ENCODE measurements at regions not wholly inside any gene's neighbourhood (a gene's known extent, or its start where the extent isn't known, plus 50 kb on each side); places are given as distances from the start of the nearest gene placed in this dataset.
"Not testable (repeated sequence)": the region's sequence is repeated elsewhere in the genome, so short reads cannot be mapped to it uniquely, and the experiment has no call there.

DNA sequence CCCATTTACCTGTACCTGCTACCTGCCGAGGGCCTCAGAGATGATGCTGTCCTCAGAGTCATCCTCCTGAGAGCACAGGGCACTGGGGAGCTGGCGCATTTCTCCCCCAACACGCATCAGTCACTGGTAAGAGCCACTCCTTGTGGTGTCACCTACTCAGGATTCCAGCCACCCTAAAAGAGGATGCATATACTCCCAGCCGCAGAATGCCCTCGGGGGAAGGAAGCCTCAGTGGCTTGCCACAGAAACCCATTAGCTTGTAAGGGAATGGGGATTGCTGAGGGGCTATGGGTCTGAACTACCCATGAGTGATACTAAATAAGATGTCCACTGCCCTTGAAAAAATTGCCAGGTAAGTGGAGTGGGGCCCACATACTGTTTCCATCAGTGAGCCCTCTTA, 279.2 kb downstream of the WDR11 start:
- DNase-seq (ENCODE audit: low read depth in 4 of 4, low spot score in 2 of 4), result no peak

DNA sequence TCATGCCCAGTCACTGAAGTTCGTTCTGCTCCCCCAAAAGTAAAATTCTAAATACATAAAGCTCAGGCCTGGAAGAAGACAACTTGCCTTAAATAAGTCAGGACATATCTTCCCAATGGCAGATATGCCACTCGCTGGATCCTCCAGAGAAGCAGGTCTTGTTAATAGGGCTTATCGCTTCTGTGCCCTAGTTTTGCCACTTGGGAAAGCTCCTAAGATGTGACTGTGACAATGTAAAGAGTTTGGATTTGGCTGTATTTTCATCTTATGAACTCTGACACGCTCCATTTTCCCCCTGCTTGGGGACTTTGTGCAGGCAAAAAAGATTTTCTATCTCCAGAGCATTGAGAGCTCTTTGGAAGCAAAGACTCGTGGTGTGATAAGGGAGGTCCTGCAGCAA, 279.9 kb downstream of the WDR11 start:
- DNase-seq (ENCODE audit: low read depth in 4 of 4, low spot score in 2 of 4), result no peak

DNA sequence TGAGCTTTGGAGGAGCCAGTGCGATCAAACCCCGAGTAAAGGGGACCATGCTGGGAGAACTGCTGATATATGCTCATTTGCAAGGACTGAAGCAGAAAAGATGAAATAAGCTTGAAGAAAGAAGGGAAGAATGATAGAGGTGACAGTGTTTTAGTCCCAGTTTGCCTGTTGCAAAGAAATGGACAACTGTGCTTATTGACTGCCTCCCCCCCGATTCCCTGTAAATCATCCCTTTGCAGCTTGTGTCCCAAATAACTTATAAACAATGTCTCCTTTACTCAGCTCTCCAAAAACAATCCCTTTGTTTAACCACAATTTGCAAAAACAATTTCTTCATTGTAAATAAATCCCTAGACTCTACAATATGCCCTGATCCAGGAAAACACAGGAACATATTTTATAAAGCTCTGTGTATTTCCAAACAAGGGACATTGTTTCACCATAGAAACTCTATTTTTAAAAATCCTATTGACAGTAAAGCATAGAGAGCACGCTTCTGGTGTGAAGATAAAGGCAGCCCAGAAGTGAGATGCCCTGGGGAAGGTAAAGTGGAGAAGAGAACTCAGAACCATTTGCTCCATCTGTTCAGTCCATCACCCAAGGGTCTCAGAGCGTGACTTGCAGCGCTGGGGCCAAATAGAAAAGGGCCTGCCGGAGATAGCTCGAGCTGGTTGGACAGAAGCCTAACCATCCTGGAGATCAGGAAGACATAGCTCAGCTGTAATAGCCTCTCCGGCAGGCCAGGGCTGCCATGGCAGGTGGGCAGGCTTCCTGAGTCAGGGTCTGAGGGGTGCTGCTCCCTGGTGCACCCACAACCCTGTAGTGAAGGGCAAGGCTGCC, 280.5 kb downstream of the WDR11 start:
- no peak for DNase-seq (ENCODE audit: low read depth in 4 of 4, low spot score in 2 of 4)

DNA sequence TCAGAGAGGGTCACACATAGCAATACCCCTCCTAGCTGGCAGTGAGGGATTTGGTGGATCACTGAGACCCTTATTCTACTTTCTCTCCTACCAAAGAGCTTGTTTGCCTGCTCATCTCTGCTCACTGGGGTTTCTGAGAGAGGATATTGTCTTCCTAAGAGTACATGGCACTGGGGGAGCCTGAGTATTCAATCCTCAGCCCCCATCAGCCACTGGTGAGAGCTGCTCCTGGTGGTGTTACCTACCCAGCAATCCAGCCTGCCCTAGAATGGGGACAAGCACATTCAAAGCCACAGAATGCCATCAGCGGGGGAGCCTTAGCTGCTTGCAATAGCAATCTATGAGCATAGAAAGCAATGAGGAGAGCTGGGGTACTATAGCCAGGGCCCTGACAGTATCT, 281.1 kb downstream of the WDR11 start:
- no peak for DNase-seq (ENCODE audit: low read depth in 4 of 4, low spot score in 2 of 4)

DNA sequence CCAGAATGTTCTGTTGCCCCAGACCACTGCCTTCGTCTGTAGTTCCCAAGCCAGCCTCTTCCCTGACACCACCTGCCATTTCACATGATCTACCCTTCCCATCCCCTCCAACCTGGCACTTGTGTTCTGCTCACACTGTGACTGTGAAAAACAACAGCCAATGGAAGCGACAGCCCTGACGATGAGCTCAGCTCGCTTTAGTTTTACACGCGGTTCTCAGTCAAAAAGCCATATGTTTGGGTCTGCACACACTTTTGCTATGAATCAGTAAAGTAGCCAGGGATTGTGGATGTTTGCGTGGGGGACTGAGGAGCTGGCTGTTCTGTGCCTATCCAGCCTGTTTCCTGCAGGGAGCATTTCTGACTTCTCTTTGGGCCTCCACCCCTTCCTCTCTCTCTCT, 282.7 kb downstream of the WDR11 start:
- no peak for DNase-seq (ENCODE audit: low read depth in 4 of 4, low spot score in 2 of 4)

DNA sequence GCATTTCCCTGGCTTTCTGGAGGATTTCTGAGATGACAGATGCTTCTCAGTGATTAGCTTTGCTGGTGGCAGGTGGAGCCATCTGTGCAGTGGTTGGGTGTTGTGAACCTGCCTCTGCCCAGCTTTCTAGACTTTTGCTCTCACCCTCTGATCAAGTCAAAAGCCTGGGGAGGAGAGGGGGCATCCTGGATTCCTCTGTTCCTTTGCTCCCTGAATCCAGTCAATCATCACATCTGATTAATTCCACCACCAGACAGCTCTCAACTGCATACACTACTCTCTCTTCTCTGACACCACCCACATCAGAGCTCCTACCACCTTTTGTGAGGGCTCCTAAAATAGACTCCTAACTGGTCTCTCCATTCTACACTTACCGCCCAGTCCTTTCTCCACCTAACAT, 283.5 kb downstream of the WDR11 start:
- no peak for DNase-seq (ENCODE audit: low read depth in 4 of 4, low spot score in 2 of 4)

DNA sequence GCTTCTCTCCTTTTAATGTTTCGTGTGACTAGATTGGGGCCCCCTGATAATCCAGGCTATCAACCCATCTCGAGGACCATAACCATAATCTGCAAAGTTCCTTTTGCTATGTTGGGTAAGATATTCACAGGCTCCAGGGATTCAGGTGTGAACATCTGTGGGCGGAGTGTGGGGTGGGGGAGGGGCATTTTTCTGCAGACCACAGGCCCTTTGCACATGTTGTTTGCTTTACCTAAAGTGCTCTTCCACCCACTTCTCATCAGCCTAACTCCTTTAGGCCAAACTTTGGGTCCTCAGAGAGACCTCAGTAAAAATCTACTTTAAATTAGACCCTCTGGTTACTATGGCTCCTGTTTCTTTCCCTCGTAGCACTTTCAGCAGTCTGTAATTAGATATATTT, 284.4 kb downstream of the WDR11 start:
- no peak for DNase-seq (ENCODE audit: low read depth in 4 of 4, low spot score in 2 of 4)

DNA sequence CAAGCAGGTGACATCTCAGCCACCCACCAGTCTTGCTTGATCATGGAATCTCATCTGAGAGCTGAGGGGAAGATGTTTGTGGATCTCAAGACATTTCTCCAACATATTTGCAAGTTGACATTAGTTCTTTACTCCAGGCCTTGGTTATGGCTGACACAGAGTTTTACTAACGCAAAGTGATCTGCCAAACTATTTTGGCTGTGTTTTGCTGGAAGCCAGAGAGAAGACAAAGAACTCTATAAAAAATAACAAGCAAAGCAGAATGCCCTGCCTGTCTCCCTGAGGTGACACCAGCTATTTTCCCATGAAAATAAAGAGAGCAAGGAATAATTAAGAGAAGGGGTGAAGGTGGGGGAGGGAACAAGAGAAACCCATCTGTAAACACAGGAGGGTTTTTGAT, 286.4 kb downstream of the WDR11 start:
- DNase-seq (ENCODE audit: low read depth in 4 of 4, low spot score in 2 of 4), result no peak

DNA sequence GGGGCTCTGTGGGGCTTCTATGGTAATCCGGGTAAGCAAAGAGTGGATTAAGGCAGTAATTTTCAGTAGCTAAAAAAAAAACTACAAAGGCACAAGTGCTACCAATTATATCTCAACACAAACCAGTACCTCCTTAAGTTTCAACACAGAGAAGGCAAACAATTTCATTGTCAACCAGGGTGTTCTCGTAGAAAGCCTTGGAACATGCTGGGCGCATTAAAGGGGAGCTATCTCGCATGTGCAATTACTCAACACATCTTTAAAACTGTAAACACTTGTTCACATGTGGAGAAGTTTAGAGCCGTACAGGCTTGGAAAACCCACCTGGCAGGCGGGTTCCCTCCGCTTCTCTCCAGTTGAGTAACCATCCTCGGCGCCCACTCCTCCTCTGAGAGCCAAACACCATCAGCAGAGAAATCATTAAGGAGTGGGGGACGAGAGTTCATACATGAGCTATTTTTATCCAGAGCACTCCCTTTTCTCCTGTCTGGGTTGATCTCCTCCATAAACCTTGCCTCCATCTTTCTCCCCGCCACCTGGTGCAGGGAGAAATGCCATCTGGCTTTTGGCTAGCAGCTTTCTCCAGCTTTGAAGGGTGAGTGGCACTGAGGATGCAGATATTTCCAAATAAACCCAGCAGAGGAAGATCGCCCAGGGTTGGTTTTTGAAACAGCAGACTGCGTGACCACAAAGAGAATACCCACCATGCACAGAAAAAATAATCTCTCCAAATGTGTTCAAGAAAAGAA, 287.1 kb downstream of the WDR11 start:
- DNase-seq (ENCODE audit: low read depth in 4 of 4, low spot score in 2 of 4), result no peak

DNA sequence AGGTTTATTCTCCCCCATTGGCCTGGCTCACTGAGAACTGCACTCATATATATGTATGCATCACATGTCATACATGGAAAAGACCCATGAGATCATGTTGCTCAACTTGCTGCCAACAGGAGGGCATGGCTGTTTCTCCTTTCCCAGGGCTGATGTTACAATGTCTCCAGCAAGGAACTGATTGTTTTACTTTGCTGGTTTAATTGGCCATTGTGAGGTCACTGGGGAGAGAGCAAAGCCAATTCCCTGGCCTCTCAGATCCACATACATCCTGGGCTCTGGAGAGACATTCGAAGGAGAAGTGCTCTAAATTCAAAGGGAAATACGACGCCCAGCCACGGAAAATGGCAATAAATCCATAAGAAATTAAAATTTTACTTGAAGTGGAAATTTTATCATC, 287.8 kb downstream of the WDR11 start:
- DNase-seq (ENCODE audit: low read depth in 4 of 4, low spot score in 2 of 4), result no peak

DNA sequence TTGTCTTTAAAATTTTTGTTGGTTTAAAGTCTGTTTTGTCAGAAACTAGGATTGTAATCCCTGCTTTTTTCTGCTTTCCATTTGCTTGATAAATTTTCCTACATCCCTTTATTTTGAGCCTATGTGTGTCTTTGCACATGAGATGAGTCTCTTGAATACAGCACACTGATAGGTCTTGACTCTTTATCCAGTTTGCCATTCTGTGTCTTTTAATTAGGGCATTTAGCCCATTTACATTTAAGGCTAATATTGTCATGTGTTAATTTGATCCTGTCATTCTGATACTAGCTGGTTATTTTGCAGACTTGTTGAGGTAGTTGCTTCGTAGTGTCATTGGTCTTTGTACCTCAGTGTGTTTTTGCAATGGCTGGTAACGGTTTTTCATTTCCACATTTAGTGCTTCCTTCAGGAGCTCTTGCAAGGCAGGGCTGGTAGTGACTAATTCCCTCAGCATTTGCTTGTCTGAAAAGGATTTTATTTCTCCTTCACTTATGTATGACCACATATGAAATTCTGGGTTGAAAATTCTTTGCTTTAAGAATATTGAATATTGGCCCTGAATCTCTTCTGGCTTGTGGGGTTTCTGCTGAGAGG, 294.7 kb downstream of the WDR11 start:
- not testable (repeated sequence) for DNase-seq (ENCODE audit: low read depth in 4 of 4, low spot score in 2 of 4)

DNA sequence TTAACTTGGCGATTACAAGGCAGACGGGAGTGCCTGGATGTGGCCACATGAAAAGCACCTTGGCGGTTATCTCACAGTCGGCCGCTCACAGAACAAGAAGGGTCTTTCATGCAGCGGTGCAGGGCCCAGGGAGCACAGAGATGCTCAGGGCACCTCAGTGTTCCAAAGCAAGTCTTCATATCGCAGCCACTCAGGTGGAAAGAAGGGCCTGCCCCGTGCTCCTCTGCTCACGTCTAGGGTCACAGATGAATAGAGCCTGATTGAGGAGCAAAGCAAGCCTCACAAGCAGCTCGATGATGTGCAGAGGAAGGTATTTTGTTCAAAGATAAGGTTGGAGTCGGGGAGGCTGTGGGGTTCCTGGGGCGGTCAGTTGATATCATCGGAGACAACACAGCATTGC, 297.8 kb downstream of the WDR11 start:
- no peak for DNase-seq (ENCODE audit: low read depth in 4 of 4, low spot score in 2 of 4)

DNA sequence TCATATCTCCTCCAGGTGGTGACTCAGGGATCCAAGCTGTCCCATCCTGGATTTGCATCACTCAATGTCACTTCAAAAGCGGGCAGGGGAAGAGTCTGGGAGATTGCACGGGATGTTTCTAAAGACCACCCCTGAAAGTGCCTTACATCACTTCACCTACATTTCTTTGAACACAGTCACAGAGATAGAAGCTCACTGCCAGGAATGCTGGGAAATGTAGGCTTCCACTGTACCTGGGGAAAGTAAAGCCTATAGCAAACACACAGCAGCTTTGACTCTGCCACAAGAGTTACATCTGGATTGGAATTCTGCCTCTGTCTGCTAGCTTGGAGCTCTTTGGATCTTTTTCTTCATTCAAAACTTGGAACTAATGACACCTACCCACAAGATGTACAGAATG, 300.9 kb downstream of the WDR11 start:
- no peak for DNase-seq (ENCODE audit: low read depth in 4 of 4, low spot score in 2 of 4)

DNA sequence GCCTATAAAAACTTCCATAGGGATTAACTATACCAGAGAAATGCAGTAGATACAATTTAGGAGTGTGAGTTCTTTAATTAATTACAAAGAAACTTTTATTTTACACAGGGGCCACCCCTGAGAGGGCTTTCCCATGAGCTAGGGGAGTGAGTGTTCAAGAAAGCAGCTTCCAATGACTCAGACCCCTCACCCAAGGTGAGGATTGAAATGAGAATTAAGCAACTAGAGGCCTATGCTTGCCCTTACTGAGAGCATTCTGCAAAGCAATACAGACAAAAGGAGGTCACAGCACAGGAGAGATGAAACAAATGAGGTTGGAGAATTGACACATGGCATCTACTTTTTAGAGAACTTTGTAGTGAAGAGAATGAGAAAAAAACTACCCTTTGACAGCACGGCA, 301.8 kb downstream of the WDR11 start:
- no peak for DNase-seq (ENCODE audit: low read depth in 4 of 4, low spot score in 2 of 4)

DNA sequence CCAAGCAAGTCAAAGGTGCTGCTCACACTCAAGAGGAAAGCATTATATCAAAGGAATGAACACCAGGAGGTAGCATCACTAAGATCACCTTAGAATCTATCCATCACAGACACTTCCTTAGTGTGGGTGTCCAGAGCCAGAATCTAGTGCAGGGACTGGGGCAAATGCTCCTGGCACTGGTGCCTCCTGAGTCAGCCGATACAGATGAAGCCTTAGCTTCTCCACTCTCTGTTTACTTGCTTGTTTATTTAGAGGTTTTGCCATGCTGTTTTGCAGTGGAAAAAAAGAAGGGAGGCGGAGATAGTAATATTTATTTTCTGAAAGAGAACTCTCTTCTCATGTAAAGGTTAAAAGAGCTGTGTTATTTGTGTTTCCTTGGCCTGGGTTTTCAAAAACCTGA, 303.1 kb downstream of the WDR11 start:
- no peak for DNase-seq (ENCODE audit: low read depth in 4 of 4, low spot score in 2 of 4)

DNA sequence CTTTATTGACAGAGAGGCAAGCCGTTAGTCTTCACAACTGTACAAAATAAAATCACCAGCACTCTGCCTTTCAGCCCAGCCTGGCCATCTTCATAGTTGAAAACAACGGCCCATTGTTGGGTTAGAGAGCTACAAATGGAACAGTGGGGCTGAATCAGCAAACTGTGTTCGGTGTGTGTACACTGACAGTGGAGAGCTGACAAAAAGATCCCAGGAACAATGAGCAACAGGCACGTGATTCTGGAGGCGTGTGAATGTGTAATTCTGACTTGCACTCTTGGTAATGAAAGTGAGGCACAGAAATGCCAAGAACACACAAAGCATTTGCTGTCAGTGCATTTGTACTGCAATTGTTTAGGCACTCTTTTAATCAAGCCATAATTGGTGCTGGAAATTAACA, 303.7 kb downstream of the WDR11 start:
- no peak for DNase-seq (ENCODE audit: low read depth in 4 of 4, low spot score in 2 of 4)

DNA sequence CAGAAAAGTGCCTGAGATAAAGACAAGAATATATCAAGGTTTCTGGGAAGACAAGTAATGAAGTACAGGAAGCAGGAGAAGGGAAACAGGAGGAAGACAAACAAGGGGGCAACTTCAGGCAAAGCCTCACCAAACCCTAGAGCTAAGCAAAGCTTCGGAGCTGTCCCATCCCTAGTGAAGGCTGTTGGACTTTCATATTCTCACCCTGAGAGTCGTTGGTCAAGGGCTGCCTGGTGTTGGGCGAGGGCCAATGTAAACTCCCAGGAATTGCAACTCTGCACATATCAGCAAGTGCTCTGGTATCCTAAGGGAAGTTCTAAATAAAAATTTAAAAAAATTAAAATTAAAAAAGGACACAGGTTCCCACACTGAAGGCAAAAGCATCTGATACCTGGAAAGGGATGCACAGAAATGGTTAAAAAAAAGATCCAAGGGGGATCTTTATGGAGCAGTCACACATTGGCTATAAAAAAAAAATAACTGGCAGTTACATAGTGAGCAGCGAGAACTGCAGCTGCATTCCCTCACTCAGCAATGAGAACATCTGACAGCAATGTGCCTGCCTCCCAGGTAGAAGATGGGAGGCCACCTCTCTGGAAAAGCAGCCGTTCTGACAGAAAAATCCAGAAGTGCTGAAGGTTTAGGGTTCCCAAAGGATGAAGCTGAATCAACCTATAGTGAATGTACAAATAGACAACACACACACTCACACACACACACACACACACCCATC, 304.7 kb downstream of the WDR11 start:
- DNase-seq (ENCODE audit: low read depth in 4 of 4, low spot score in 2 of 4), result no peak

DNA sequence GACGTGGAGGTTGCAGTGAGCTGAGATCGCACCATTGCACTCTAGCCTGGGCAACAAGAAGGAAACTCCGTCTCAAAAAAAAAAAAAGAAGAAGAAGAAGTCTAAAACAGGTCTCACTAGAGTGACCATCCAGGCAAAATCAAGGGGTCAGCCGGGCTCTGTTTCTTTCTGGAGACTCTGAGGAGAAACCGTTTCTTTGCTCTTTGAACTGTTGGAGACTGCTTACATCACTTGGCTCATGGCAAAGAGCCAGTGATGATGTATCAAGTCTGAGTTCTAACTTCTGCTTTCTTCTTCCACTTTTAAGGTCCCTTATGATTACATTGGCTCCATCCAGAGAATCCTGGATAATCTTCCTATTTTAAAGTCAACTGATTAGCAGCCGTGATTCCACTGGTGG, 306.8 kb downstream of the WDR11 start:
- DNase-seq (ENCODE audit: low read depth in 4 of 4, low spot score in 2 of 4), result no peak

DNA sequence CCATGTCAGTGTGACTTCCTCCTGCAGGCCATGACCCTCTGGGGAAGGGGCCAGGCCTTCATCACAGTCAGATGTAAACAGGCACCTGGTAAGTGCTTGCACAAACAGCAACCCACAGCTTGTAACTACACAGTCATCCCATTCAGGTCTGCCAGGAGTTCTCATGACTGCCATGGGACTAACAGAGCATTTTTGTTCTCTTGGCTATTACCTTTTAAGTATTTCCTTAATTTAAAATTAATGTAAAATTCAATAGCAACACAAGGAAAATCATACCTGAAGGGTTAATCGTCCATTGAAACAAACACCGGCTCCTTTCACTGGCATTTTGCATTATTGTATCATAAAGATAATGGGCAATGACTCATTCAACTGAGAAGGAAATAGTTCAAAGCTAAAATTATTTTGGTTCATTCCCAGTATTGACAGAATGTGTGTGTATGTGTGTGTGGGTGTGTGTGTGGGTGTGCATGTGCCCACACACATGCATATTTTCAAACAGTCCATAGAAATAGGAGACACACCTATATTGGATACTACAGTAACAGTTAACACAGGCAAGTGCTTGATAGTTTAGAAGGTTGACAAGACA, 307.9 kb downstream of the WDR11 start:
- DNase-seq (ENCODE audit: low read depth in 4 of 4, low spot score in 2 of 4), result no peak

DNA sequence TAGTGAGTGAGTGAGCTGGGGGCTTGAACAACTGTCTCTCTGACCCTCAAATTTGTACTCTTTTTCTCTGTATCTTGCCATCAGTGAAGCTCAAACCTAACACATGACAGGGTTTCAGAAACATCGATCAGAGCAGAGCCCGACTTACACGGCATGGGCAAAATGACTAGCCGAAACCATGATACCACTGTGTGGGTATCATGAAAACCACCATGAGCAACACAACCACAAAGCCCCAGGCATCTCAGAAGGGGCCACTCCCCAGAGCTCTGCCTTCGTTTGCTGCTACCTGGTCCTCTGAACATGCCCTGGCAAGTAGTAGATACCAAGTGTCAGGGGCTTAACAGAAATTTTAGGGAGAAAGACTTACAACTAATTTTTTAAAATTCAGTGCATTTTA, 308.5 kb downstream of the WDR11 start:
- DNase-seq (ENCODE audit: low read depth in 4 of 4, low spot score in 2 of 4), result no peak

DNA sequence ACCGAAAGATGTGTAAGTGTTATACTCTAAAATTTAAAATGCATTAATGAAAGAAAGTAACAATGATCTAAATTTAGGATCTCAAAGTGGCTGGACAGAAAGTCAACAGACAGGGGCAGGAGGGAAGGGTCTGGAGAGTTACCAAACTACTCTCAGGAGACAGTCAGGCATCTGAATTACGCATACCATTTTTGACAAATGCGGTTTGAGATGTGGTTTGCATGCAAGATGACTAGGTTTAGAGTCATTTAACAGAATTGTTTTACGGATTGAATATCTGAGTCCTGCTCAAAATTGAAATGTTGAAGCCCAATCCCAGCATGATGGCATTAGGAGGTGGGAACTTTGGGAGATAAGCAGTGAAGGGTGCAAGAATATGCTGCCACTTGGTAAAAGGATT, 314.1 kb downstream of the WDR11 start:
- no peak for DNase-seq (ENCODE audit: low read depth in 4 of 4, low spot score in 2 of 4)
